ENCODE measurements at regions not wholly inside any gene's neighbourhood (a gene's known extent, or its start where the extent isn't known, plus 50 kb on each side); places are given as distances from the start of the nearest gene placed in this dataset.

GRCh38 chr17:77684803-77685798 lies 273.4 kb upstream of the TNRC6C start:
- Histone ChIP-seq H3K9me3 (ENCODE audit: control insufficient read depth, insufficient read depth, low read depth, low read length) (no peaks in the 10 kb centered on the region), H3K4me1 (ENCODE audit: control insufficient read depth, insufficient read depth, low read length) (no peaks in the 10 kb centered on the region), H3K36me3 (ENCODE audit: control insufficient read depth in 2 of 2, insufficient read depth in 1 of 2, low read length in 2 of 2) (no peaks in the 10 kb centered on the region), H3K27ac (ENCODE audit: extremely low read depth, low read depth, low read length) (no peak overlapping the region), H3K4me3 (ENCODE audit: low read depth, low read length) (no peak overlapping the region)
- ChIA-PET CTCF (interaction anchor here (0.6 to 0.8 kb wide), 2 partner anchors 143 to 332 kb away, joined by 3 to 4 read pairs; no protein-coding TSS in a partner anchor), POLR2A (no interaction called here)
- TF ChIP-seq ZNF112 (tag by site-specific recombination; IDR thresholded peaks at IDR 0.05) (no peak), ATF2 (tag by site-specific recombination; IDR thresholded peaks at IDR 0.05; ENCODE audit: low read depth) (no peak), ZSCAN23 (tag by site-specific recombination; IDR thresholded peaks at IDR 0.05) (no peak), ZEB2 (tag by site-specific recombination; IDR thresholded peaks at IDR 0.05) (no peak), SETDB1 (IDR thresholded peaks at IDR 0.05; ENCODE audit: insufficient read length, low read length) (no peak), ZFP69B (tag by site-specific recombination; IDR thresholded peaks at IDR 0.05) (no peak), ZNF768 (tag by site-specific recombination; IDR thresholded peaks at IDR 0.05) (no peak), ZNF514 (tag by site-specific recombination; IDR thresholded peaks at IDR 0.05) (no peak), ZSCAN30 (tag by site-specific recombination; IDR thresholded peaks at IDR 0.05) (no peak), ZNF488 (tag by site-specific recombination; IDR thresholded peaks at IDR 0.05) (no peak), ZFP37 (tag by site-specific recombination; IDR thresholded peaks at IDR 0.05) (no peak), REPIN1 (tag by site-specific recombination; IDR thresholded peaks at IDR 0.05; ENCODE audit: low read depth) (no peak), ZNF10 (tag by site-specific recombination; IDR thresholded peaks at IDR 0.05) (no peak), SP3 (tag by site-specific recombination; IDR thresholded peaks at IDR 0.05) (no peak), ZNF211 (tag by site-specific recombination; IDR thresholded peaks at IDR 0.05; ENCODE audit: low read depth) (no peak), ZNF561 (tag by site-specific recombination; IDR thresholded peaks at IDR 0.05; ENCODE audit: borderline replicate concordance) (no peak), PRDM4 (tag by site-specific recombination; IDR thresholded peaks at IDR 0.05) (no peak), ZNF26 (tag by site-specific recombination; IDR thresholded peaks at IDR 0.05) (no peak)
